Smooth muscle cell (in vitro differentiated cells): ENCODE measurements at regions not wholly inside any gene's neighbourhood (a gene's known extent, or its start where the extent isn't known, plus 50 kb on each side); places are given as distances from the start of the nearest gene placed in this dataset.

Experiments
- DNase-seq: peaks from one replicate; lab custom pipeline; 2025; ENCODE audit not compliant: unreplicated experiment; lab: John Stamatoyannopoulos, UW
- H2AFZ ChIP-seq: fragments of 200-600 bp; sonication (generic); 2 replicates; pipeline ENCODE4 v1.6.0; 2016; ENCODE audit warnings: antibody characterized with exemption, low read depth, mild to moderate bottlenecking
- H3F3A ChIP-seq: fragments of 200-600 bp; sonication (generic); 2 replicates; pipeline ENCODE4 v1.6.0; 2017; ENCODE audit warnings: antibody characterized with exemption, low read depth
- H3K27ac ChIP-seq: fragments of 200-600 bp; sonication (generic); 2 replicates; pipeline ENCODE4 v1.5.1; 2016; ENCODE audit warnings: low read depth, mild to moderate bottlenecking
- H3K27me3 ChIP-seq: fragments of 200-600 bp; sonication (generic); 2 replicates; pipeline ENCODE4 v1.6.1; 2016; ENCODE audit warnings: low read depth, mild to moderate bottlenecking
- H3K36me3 ChIP-seq: fragments of 200-600 bp; sonication (generic); 2 replicates; pipeline ENCODE4 v1.5.1; 2016; ENCODE audit warnings: low read depth
- H3K4me1 ChIP-seq: fragments of 200-600 bp; sonication (generic); 2 replicates; pipeline ENCODE4 v1.5.1; 2016; ENCODE audit warnings: low read depth
- H3K4me2 ChIP-seq: fragments of 200-600 bp; sonication (generic); 2 replicates; pipeline ENCODE4 v1.6.0; 2016; ENCODE audit warnings: mild to moderate bottlenecking
- H3K4me3 ChIP-seq: fragments of 200-600 bp; sonication (generic); 2 replicates; pipeline ENCODE4 v1.5.1; 2016; ENCODE audit warnings: mild to moderate bottlenecking
- H3K79me2 ChIP-seq: fragments of 200-600 bp; sonication (generic); 2 replicates; pipeline ENCODE4 v1.6.0; 2016; ENCODE audit warnings: low read depth, mild to moderate bottlenecking
- H3K9ac ChIP-seq: fragments of 200-600 bp; sonication (generic); 2 replicates; pipeline ENCODE4 v1.6.0; 2016; ENCODE audit warnings: low read depth
- H3K9me3 ChIP-seq: fragments of 200-600 bp; sonication (generic); replicated peaks from 2 replicates; pipeline ENCODE4 v1.5.1; 2016; ENCODE audit warnings: low read depth
- H4K20me1 ChIP-seq: fragments of 200-600 bp; sonication (generic); 2 replicates; pipeline ENCODE4 v1.6.0; 2016; ENCODE audit warnings: low read depth
- CTCF ChIP-seq: fragments of 200-600 bp; sonication (generic); IDR thresholded peaks from 2 replicates; pipeline ENCODE4 v1.5.1; 2017; ENCODE audit warnings: borderline replicate concordance, mild to moderate bottlenecking, antibody characterized with exemption; ENCODE audit not compliant: insufficient read depth, poor library complexity, severe bottlenecking
- WGBS: methylation state at CpG from one replicate; pipeline ENCODE4 v1.1.7; 2016; ENCODE audit warnings: low lambda C conversion rate; 5-methylcytosine and 5-hydroxymethylcytosine counted together

GRCh38 chr13:44756276-44756810, 180.2 kb upstream of the TSC22D1 start:
- H3K9ac ChIP-seq: peak overlapping the region; percentile 6
- H3K4me2 ChIP-seq: peak overlapping the region; percentile 63
- H2AFZ ChIP-seq: no peak overlapping the region
- WGBS: 26% methylated on average over 4 of the region's 4 CpGs
- peaks cover 26% of the 10 kb centered on the region for H3F3A ChIP-seq
- H3K4me1 ChIP-seq: peaks cover 33% of the 10 kb centered on the region
- H3K4me3 ChIP-seq: no peak overlapping the region
- no peak for DNase-seq
- H3K79me2 ChIP-seq: no peaks in the 10 kb centered on the region
- H3K36me3 ChIP-seq: no peaks in the 10 kb centered on the region
- H3K9me3 ChIP-seq: no peaks in the 10 kb centered on the region
- H3K27me3 ChIP-seq: no peaks in the 10 kb centered on the region
- no peaks in the 10 kb centered on the region for H4K20me1 ChIP-seq
- H3K27ac ChIP-seq: peak overlapping the region; percentile 97
- TF ChIP-seq CTCF: no peak

GRCh38 chr13:44755872-44756271, 179.7 kb upstream of the TSC22D1 start:
- Histone ChIP-seq H3K9ac (peak overlapping the region; percentile 6), H3K4me1 (peaks cover 33% of the 10 kb centered on the region), H3F3A (peaks cover 26% of the 10 kb centered on the region), H3K27me3 (no peaks in the 10 kb centered on the region), H3K9me3 (no peaks in the 10 kb centered on the region), H3K79me2 (no peaks in the 10 kb centered on the region), H3K4me2 (peak overlapping the region; percentile 63), H3K36me3 (no peaks in the 10 kb centered on the region), H3K27ac (peak overlapping the region; percentile 97), H2AFZ (no peak overlapping the region), H4K20me1 (no peaks in the 10 kb centered on the region), H3K4me3 (no peak overlapping the region)
- 40% methylated on average over 6 of the region's 6 CpGs for WGBS
- DNase-seq: no peak
- TF ChIP-seq CTCF: no peak

- no peak overlapping the region for H3K4me3 ChIP-seq
- TF ChIP-seq CTCF: no peak
- H3K4me2 ChIP-seq: no peak overlapping the region
- H3K9me3 ChIP-seq: no peaks in the 10 kb centered on the region
- no peaks in the 10 kb centered on the region for H4K20me1 ChIP-seq
- peaks cover 10% of the 10 kb centered on the region for H3F3A ChIP-seq
- H3K79me2 ChIP-seq: no peaks in the 10 kb centered on the region
- no peak overlapping the region for H3K27ac ChIP-seq
- H3K36me3 ChIP-seq: no peaks in the 10 kb centered on the region
- WGBS: over 99% methylated on average over 6 of the region's 6 CpGs
- DNase-seq: no peak
- no peak overlapping the region for H2AFZ ChIP-seq
- H3K9ac ChIP-seq: no peak overlapping the region
- peaks cover 11% of the 10 kb centered on the region for H3K4me1 ChIP-seq
- no peaks in the 10 kb centered on the region for H3K27me3 ChIP-seq
Measured at GRCh38 chr13:44752164-44752563, 176.0 kb upstream of the TSC22D1 start.

GRCh38 chr13:44750630-44751029, 174.5 kb upstream of the TSC22D1 start:
- H3K27ac ChIP-seq: no peak overlapping the region
- no peaks in the 10 kb centered on the region for H3K79me2 ChIP-seq
- no peak overlapping the region for H2AFZ ChIP-seq
- no peaks in the 10 kb centered on the region for H3K36me3 ChIP-seq
- TF ChIP-seq CTCF: no peak
- H3K4me2 ChIP-seq: no peak overlapping the region
- no peaks in the 10 kb centered on the region for H4K20me1 ChIP-seq
- H3F3A ChIP-seq: no peaks in the 10 kb centered on the region
- 95% methylated on average over 1 of the region's 1 CpG for WGBS
- H3K27me3 ChIP-seq: no peaks in the 10 kb centered on the region
- H3K4me1 ChIP-seq: peaks cover 1% of the 10 kb centered on the region
- no peak overlapping the region for H3K9ac ChIP-seq
- no peak for DNase-seq
- no peak overlapping the region for H3K4me3 ChIP-seq
- H3K9me3 ChIP-seq: no peaks in the 10 kb centered on the region
